Parathyroid adenoma (tissue), 2 donors: ENCODE measurements at regions not wholly inside any gene's neighbourhood (a gene's known extent, or its start where the extent isn't known, plus 50 kb on each side); places are given as distances from the start of the nearest gene placed in this dataset.

ENCODE experiments used
- H2AFZ ChIP-seq: fragments of 300-600 bp; sonication (generic); one replicate; pipeline ENCODE4 v1.7.0; 2017; ENCODE audit warnings: antibody characterized with exemption, mild to moderate bottlenecking
- H3K27ac ChIP-seq: fragments of 300-600 bp; sonication (generic); one replicate; pipeline ENCODE4 v1.7.0; 2017
- H3K27me3 ChIP-seq: fragments of 300-600 bp; sonication (generic); one replicate; pipeline ENCODE4 v1.7.0; 2017; ENCODE audit warnings: low read length; ENCODE audit not compliant: control insufficient read depth, insufficient read depth
- H3K36me3 ChIP-seq: fragments of 300-600 bp; sonication (generic); one replicate; pipeline ENCODE4 v1.7.0; 2017; ENCODE audit warnings: low read length; ENCODE audit not compliant: control insufficient read depth, insufficient read depth
- H3K4me1 ChIP-seq: fragments of 300-600 bp; sonication (generic); one replicate; pipeline ENCODE4 v1.7.0; 2017; ENCODE audit warnings: control low read depth
- H3K4me2 ChIP-seq: fragments of 300-600 bp; sonication (generic); one replicate; pipeline ENCODE4 v1.7.0; 2017; ENCODE audit warnings: low read length
- H3K4me3 ChIP-seq: fragments of 300-600 bp; sonication (generic); one replicate; pipeline ENCODE4 v1.7.0; 2017; ENCODE audit warnings: low read depth, low read length
- H3K79me2 ChIP-seq: fragments of 300-600 bp; sonication (generic); one replicate; pipeline ENCODE4 v1.7.0; 2017; ENCODE audit warnings: control low read depth
- H3K9ac ChIP-seq: fragments of 300-600 bp; sonication (generic); one replicate; pipeline ENCODE4 v1.7.0; 2017; ENCODE audit warnings: mild to moderate bottlenecking
- H3K9me3 ChIP-seq: fragments of 300-600 bp; sonication (generic); one replicate; pipeline ENCODE4 v1.7.0; 2017; ENCODE audit warnings: low read length; ENCODE audit not compliant: control insufficient read depth
- TF ChIP-seq, protein P1 (sequence below): fragments of 300-600 bp; sonication (generic); IDR thresholded peaks from one replicate; pipeline ENCODE4 v1.7.0; 2017; ENCODE audit warnings: antibody characterized with exemption, mild to moderate bottlenecking
- donor health status: primary hyperparathyroidism.

DNA sequence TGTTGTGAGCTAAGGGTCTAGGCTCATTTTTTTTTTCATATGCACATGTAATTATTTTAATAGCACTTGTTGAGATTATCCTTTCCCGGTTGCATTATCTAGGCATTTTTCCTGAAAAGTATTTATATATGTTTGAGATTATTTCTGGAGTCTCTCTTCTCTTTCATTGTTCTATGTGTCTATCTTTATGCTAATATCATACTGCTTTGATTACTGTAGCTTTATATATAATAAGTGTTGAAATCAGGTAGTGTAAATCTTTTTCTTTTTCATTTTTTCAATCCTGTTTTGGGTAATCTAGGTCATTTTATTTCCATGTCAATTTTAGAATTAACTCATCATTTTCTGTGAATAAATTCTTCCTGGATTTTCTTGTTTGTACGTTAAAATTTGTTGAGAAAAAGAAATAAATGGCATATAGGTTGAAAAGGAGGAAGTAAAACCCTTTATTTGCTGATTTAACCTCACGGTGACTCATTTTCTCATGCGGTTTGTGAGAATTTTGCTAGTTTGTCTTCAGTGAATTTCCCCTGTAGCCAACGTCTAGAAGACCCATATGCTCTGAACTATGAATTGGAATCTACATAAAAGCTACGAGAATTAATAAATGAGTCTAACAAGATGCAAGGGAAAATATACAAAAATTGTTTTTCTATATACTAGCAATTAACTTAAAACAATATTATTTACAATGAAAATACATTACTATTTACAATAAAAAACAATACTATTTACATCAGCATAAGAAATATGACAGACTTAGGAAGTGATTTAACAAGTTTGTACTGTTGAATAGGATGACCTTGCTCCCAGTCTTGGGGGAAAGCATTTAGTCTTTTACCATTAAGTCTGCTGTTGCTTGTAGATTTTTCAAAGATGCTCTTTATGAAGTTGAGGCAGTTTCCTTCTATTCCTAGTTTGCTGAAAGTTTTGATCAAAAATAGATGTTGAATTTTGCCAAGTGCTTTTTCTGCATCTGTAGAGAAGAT, 105.0 kb downstream of the SNAPC1 start:
- Histone ChIP-seq H3K27me3 (no peaks in the 10 kb centered on the region), H2AFZ (no peak overlapping the region)

DNA sequence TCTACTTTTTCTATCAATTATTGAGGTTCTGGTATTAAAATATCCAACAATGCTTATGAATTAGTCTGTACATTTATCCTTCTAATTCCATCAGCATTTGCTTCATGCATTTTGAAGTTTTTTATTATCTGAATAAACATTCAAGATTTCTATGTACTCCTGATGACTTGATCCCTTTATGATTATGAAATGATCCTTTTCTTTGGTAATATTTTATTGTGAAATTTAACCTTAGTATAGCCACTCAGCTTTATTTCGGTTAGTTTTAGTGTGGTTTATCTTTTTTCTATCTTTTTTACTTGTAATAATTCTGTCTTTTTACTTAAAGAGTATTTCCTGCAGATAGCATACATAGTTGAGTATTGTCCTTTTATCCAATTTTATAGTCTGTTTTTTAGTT, 106.6 kb downstream of the SNAPC1 start:
- TF ChIP-seq, protein P1, sequence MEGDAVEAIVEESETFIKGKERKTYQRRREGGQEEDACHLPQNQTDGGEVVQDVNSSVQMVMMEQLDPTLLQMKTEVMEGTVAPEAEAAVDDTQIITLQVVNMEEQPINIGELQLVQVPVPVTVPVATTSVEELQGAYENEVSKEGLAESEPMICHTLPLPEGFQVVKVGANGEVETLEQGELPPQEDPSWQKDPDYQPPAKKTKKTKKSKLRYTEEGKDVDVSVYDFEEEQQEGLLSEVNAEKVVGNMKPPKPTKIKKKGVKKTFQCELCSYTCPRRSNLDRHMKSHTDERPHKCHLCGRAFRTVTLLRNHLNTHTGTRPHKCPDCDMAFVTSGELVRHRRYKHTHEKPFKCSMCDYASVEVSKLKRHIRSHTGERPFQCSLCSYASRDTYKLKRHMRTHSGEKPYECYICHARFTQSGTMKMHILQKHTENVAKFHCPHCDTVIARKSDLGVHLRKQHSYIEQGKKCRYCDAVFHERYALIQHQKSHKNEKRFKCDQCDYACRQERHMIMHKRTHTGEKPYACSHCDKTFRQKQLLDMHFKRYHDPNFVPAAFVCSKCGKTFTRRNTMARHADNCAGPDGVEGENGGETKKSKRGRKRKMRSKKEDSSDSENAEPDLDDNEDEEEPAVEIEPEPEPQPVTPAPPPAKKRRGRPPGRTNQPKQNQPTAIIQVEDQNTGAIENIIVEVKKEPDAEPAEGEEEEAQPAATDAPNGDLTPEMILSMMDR = no peak

More for the DNA sequence above, 105.0 kb downstream of the SNAPC1 start:
- Histone ChIP-seq H3K4me2 (no peak overlapping the region), H3K79me2 (no peaks in the 10 kb centered on the region), H3K9me3 (no peaks in the 10 kb centered on the region), H3K9ac (no peak overlapping the region), H3K4me3 (no peak overlapping the region), H3K27ac (no peak overlapping the region), H3K36me3 (no peaks in the 10 kb centered on the region), H3K4me1 (no peaks in the 10 kb centered on the region)
- TF ChIP-seq, protein P1 = no peak

GRCh38 chr14:61870163-61870562, 107.9 kb downstream of the SNAPC1 start:
- Histone ChIP-seq H2AFZ (no peak overlapping the region), H3K36me3 (no peaks in the 10 kb centered on the region), H3K4me2 (no peak overlapping the region), H3K27ac (no peak overlapping the region), H3K4me1 (no peaks in the 10 kb centered on the region), H3K4me3 (no peak overlapping the region), H3K9me3 (no peaks in the 10 kb centered on the region), H3K79me2 (no peaks in the 10 kb centered on the region), H3K9ac (no peak overlapping the region), H3K27me3 (no peaks in the 10 kb centered on the region)
- TF ChIP-seq, protein P1 = no peak

More for the DNA sequence above, 106.6 kb downstream of the SNAPC1 start:
- H3K4me1 ChIP-seq = no peaks in the 10 kb centered on the region
- no peak overlapping the region for H3K4me3 ChIP-seq
- H3K9me3 ChIP-seq = no peaks in the 10 kb centered on the region
- no peaks in the 10 kb centered on the region for H3K27me3 ChIP-seq
- no peaks in the 10 kb centered on the region for H3K36me3 ChIP-seq
- H2AFZ ChIP-seq = no peak overlapping the region
- H3K79me2 ChIP-seq = no peaks in the 10 kb centered on the region
- H3K4me2 ChIP-seq = no peak overlapping the region
- H3K9ac ChIP-seq = no peak overlapping the region
- H3K27ac ChIP-seq = no peak overlapping the region

DNA sequence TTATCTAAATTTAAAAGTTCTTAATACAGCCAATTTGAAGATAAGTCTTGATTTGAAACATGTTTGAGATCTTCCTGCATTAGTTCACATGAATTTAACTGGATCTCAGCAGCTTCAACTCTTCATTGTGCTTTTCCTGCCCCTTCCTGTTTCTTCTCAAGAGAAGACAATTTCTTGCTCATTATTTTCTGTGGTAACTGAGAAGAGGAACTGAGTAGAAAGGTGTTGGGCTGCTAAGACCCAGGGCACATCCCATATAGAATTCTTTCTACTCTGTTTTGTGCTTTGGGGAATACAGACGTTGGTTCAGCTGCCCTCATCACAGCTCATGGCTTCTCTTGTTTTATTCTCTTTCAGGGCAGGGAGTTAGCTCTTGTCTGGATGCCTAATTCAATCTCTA, 110.2 kb downstream of the SNAPC1 start:
- H3K9me3 ChIP-seq = no peaks in the 10 kb centered on the region
- H3K4me3 ChIP-seq = no peak overlapping the region
- peaks cover 3% of the 10 kb centered on the region for H3K27me3 ChIP-seq
- H3K4me2 ChIP-seq = no peak overlapping the region
- H3K4me1 ChIP-seq = no peaks in the 10 kb centered on the region
- H2AFZ ChIP-seq = no peak overlapping the region
- no peak overlapping the region for H3K9ac ChIP-seq
- TF ChIP-seq, protein P1 = no peak
- no peaks in the 10 kb centered on the region for H3K36me3 ChIP-seq
- no peak overlapping the region for H3K27ac ChIP-seq
- H3K79me2 ChIP-seq = no peaks in the 10 kb centered on the region
